AG09319 (cell line): ENCODE measurements at regions not wholly inside any gene's neighbourhood (a gene's known extent, or its start where the extent isn't known, plus 50 kb on each side); places are given as distances from the start of the nearest gene placed in this dataset.

Experiments used
- DNase-seq: peaks from one replicate; pipeline ENCODE4 v3.0.0-alpha.2; 2010; ENCODE audit warnings: low read depth; ENCODE audit errors: extremely low read depth
- CTCF ChIP-seq: IDR thresholded peaks from 2 replicates; pipeline ENCODE4 v1.5.1; 2011; ENCODE audit warnings: low read depth, mild to moderate bottlenecking, inconsistent platforms, low read length, moderate library complexity

- no peak for TF ChIP-seq CTCF
- DNase-seq: no peak
Measured at GRCh38 chr1:239306426-239306825, 79.9 kb upstream of the CHRM3 start.

GRCh38 chr1:239303289-239303688 lies 83.1 kb upstream of the CHRM3 start:
- DNase-seq: no peak
- no peak for TF ChIP-seq CTCF

DNA sequence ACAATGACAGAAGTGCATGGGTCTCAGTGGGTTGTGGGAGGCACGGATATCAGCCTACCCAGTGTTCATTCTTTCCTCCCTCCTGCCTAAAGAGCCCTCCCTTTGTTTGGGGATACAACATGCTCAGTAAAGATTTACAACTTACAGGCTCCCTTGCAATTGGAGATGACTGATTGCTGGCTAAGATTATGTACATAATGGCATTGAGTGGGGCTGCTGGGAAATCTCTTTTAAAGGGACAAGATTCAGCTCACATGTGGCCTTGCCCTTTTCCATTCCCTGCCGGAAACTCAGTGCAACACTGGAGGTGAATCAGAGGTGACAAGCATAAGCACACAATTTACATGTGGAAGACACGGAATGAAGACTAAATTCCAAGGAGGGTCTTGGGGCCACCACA lies 83.7 kb upstream of the CHRM3 start:
- no peak for DNase-seq
- no peak for TF ChIP-seq CTCF

GRCh38 chr1:239301251-239301650 lies 85.1 kb upstream of the CHRM3 start:
- no peak for DNase-seq
- no peak for TF ChIP-seq CTCF

GRCh38 chr1:239297910-239298309 lies 88.5 kb upstream of the CHRM3 start:
- no peak for TF ChIP-seq CTCF
- no peak for DNase-seq

GRCh38 chr1:239293350-239294110 lies 92.8 kb upstream of the CHRM3 start:
- no peak for TF ChIP-seq CTCF
- DNase-seq: no peak

DNA sequence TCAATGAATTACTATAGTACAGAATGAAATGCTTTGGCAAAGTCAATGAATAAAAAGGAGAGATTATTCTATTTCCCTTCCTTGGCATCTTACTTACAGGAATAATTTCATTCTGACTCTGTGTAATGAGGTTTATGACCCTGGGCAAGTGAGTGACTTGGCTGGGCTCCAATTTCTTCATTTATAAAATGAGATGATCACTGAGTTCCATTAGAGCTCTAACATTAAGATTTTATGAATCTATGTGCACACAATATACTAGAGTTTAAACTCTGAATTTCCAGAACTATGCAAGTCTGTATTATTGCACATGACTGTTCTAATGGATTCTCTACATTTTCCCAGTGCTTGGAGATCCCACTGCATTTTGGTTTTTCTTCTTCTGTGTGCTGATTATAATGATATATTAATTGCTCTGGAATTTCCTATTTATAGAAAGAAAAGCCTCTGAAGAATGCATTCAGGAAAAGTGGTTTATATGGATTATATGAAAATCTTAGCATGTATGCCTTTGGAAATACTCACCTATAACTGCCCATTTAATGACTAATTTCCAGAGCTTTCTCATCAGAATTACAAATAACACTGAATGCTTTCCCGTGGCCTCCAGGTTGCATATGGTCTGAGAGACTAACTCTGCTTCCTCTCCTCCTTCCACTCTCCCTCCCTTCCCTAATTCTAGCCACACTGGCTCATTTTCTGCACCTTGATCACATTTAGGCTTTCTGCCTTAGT lies 97.4 kb upstream of the CHRM3 start:
- no peak for TF ChIP-seq CTCF
- no peak for DNase-seq
